OCI-LY1 (cell line): ENCODE measurements at regions not wholly inside any gene's neighbourhood (a gene's known extent, or its start where the extent isn't known, plus 50 kb on each side); places are given as distances from the start of the nearest gene placed in this dataset.

Experiments
- H2AFZ ChIP-seq: fragments of 200-600 bp; sonication (generic), shearing (Covaris generic); 2 replicates; pipeline ENCODE4 v1.6.0; 2014; ENCODE audit warnings: antibody characterized with exemption, mild to moderate bottlenecking, low read length
- H3F3A ChIP-seq: fragments of 200-600 bp; sonication (generic), shearing (Covaris generic); 2 replicates; pipeline ENCODE4 v1.6.0; 2014; ENCODE audit warnings: mild to moderate bottlenecking, antibody characterized with exemption, low read length, moderate library complexity; ENCODE audit not compliant: insufficient read depth
- H3K27ac ChIP-seq: fragments of 200-600 bp; sonication (generic); 2 replicates; pipeline ENCODE4 v1.5.1; 2014; ENCODE audit warnings: low read length, mixed run types, mild to moderate bottlenecking, low read depth; ENCODE audit not compliant: poor library complexity, severe bottlenecking
- H3K27me3 ChIP-seq: fragments of 200-600 bp; sonication (generic); 2 replicates; pipeline ENCODE4 v1.6.0; 2014; ENCODE audit warnings: antibody characterized with exemption, mild to moderate bottlenecking, low read length, moderate library complexity; ENCODE audit not compliant: insufficient read depth
- H3K36me3 ChIP-seq: fragments of 200-600 bp; sonication (generic); 2 replicates; pipeline ENCODE4 v1.6.1; 2014; ENCODE audit warnings: mild to moderate bottlenecking, antibody characterized with exemption, low read length, moderate library complexity, mixed read lengths; ENCODE audit not compliant: insufficient read depth
- H3K4me1 ChIP-seq: fragments of 200-600 bp; sonication (generic); 2 replicates; pipeline ENCODE4 v1.5.1; 2014; ENCODE audit warnings: mild to moderate bottlenecking, low read length, moderate library complexity; ENCODE audit not compliant: insufficient read depth, severe bottlenecking
- H3K4me2 ChIP-seq: fragments of 200-600 bp; sonication (generic), shearing (Covaris generic); 2 replicates; pipeline ENCODE4 v1.6.1; 2014; ENCODE audit warnings: low read length
- H3K4me3 ChIP-seq: fragments of 200-600 bp; sonication (generic); 2 replicates; pipeline ENCODE4 v1.5.1; 2014; ENCODE audit warnings: low read length, low read depth, mild to moderate bottlenecking, mixed read lengths; ENCODE audit not compliant: poor library complexity, severe bottlenecking
- H3K79me2 ChIP-seq: fragments of 200-600 bp; shearing (Covaris generic); 2 replicates; pipeline ENCODE4 v1.6.1; 2016; ENCODE audit warnings: mixed run types, low read length, mixed read lengths; ENCODE audit not compliant: insufficient read depth
- H3K9ac ChIP-seq: fragments of 200-600 bp; sonication (generic), shearing (Covaris generic); 2 replicates; pipeline ENCODE4 v1.6.1; 2014; ENCODE audit warnings: mild to moderate bottlenecking, low read length, mixed read lengths
- H3K9me2 ChIP-seq: fragments of 200-600 bp; sonication (generic), shearing (Covaris generic); 2 replicates; pipeline ENCODE4 v1.6.1; 2014; ENCODE audit warnings: low read depth, mild to moderate bottlenecking, low read length, mixed read lengths
- H3K9me3 ChIP-seq: fragments of 200-600 bp; shearing (Covaris generic); 2 replicates; pipeline ENCODE4 v1.6.1; 2014; ENCODE audit warnings: low read length, mixed read lengths
- H4K20me1 ChIP-seq: fragments of 200-600 bp; sonication (generic), shearing (Covaris generic); 2 replicates; pipeline ENCODE4 v1.6.0; 2016; ENCODE audit warnings: mild to moderate bottlenecking, low read length; ENCODE audit not compliant: insufficient read depth
- CTCF ChIP-seq: fragments of 200-600 bp; sonication (generic), shearing (Covaris generic); IDR thresholded peaks from 2 replicates; pipeline ENCODE4 v1.5.1; 2017; ENCODE audit warnings: mild to moderate bottlenecking, antibody characterized with exemption, low read length, moderate library complexity, mixed read lengths
- EZH2 ChIP-seq: fragments of 200-600 bp; sonication (generic), shearing (Covaris generic); IDR thresholded peaks from 2 replicates; pipeline ENCODE4 v1.8.0; 2017; ENCODE audit warnings: borderline replicate concordance, mixed run types, mild to moderate bottlenecking, antibody characterized with exemption, low read length, moderate library complexity, mixed read lengths

- Histone ChIP-seq H3F3A (no peaks in the 10 kb centered on the region), H2AFZ (no peak overlapping the region), H3K36me3 (no peaks in the 10 kb centered on the region), H3K9ac (no peak overlapping the region), H3K27me3 (no peaks in the 10 kb centered on the region), H3K4me1 (no peaks in the 10 kb centered on the region), H3K4me3 (no peak overlapping the region), H3K9me2 (no peaks in the 10 kb centered on the region), H4K20me1 (no peaks in the 10 kb centered on the region), H3K4me2 (no peak overlapping the region), H3K79me2 (no peaks in the 10 kb centered on the region), H3K9me3 (no peaks in the 10 kb centered on the region), H3K27ac (no peak overlapping the region)
- no peak for TF ChIP-seq CTCF
- no peak for TF ChIP-seq EZH2
Measured at GRCh38 chr9:117543089-117543488, 128.2 kb upstream of the ASTN2 start.

GRCh38 chr9:117542021-117542420 is 127.2 kb upstream of the ASTN2 start:
- Histone ChIP-seq H3K27me3 (no peaks in the 10 kb centered on the region), H3K79me2 (no peaks in the 10 kb centered on the region), H3K9me2 (no peaks in the 10 kb centered on the region), H4K20me1 (no peaks in the 10 kb centered on the region), H3K9me3 (no peaks in the 10 kb centered on the region), H3K9ac (no peak overlapping the region), H3K27ac (no peak overlapping the region), H2AFZ (no peak overlapping the region), H3K4me3 (no peak overlapping the region), H3K36me3 (no peaks in the 10 kb centered on the region), H3K4me2 (no peak overlapping the region), H3F3A (no peaks in the 10 kb centered on the region), H3K4me1 (no peaks in the 10 kb centered on the region)
- TF ChIP-seq EZH2 (no peak), CTCF (no peak)

DNA sequence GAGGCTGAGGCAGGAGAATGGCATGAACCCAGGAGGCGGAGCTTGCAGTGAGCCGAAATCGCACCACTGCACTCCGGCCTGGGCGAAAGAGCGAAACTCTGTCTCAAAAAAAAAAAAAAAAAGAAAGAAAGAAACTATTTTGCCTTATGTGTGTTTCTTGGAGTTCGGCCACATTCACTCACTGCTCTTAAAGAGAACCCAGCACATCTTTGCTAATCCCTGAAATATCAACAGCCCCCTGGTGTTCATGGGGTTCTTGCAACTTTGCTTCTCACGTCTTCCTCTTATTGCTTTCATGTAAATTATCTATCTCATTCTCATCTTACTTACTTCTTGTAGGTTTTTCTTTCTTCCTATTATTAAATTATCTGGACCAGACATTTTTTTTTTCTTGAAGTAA is 126.3 kb upstream of the ASTN2 start:
- Histone ChIP-seq H3K4me1 (no peaks in the 10 kb centered on the region), H3K27ac (no peak overlapping the region), H3F3A (no peaks in the 10 kb centered on the region), H2AFZ (no peak overlapping the region), H3K36me3 (no peaks in the 10 kb centered on the region), H3K9ac (no peak overlapping the region), H3K9me2 (no peaks in the 10 kb centered on the region), H3K4me2 (no peak overlapping the region), H3K9me3 (no peaks in the 10 kb centered on the region), H3K27me3 (no peaks in the 10 kb centered on the region), H3K4me3 (no peak overlapping the region), H3K79me2 (no peaks in the 10 kb centered on the region), H4K20me1 (no peaks in the 10 kb centered on the region)
- TF ChIP-seq EZH2: no peak
- TF ChIP-seq CTCF: no peak
